SH-SY5Y (cell line): ENCODE measurements at regions not wholly inside any gene's neighbourhood (a gene's known extent, or its start where the extent isn't known, plus 50 kb on each side); places are given as distances from the start of the nearest gene placed in this dataset.

Experiments
- GATA2 ChIP-seq: IDR thresholded peaks from 2 replicates; pipeline ENCODE4 v1.6.1; 2011; ENCODE audit warnings: mild to moderate bottlenecking, low read depth, low read length
- GATA3 ChIP-seq: IDR thresholded peaks from 2 replicates; pipeline ENCODE4 v1.6.1; 2011; ENCODE audit warnings: low read depth, mild to moderate bottlenecking, low read length, moderate library complexity

GRCh38 chr20:48359692-48360341, 468.0 kb downstream of the PREX1 start:
- TF ChIP-seq GATA2 (no peak), GATA3 (no peak)

GRCh38 chr20:48358176-48359054, 469.4 kb downstream of the PREX1 start:
- TF ChIP-seq GATA3 (no peak), GATA2 (no peak)

GRCh38 chr20:48357714-48358113, 470.1 kb downstream of the PREX1 start:
- no peak for TF ChIP-seq GATA2
- no peak for TF ChIP-seq GATA3

- TF ChIP-seq GATA3, result no peak
- no peak for TF ChIP-seq GATA2
These were observed 472.9 kb downstream of the PREX1 start for GRCh38 chr20:48354903-48355302.

GRCh38 chr20:48354320-48354876, 473.4 kb downstream of the PREX1 start:
- TF ChIP-seq GATA2 (no peak), GATA3 (no peak)

GRCh38 chr20:48352628-48353027, 475.2 kb downstream of the PREX1 start:
- TF ChIP-seq GATA3, result no peak
- TF ChIP-seq GATA2, result no peak

GRCh38 chr20:48352042-48352441, 475.8 kb downstream of the PREX1 start:
- no peak for TF ChIP-seq GATA3
- no peak for TF ChIP-seq GATA2

GRCh38 chr20:48350313-48350988, 477.3 kb downstream of the PREX1 start:
- TF ChIP-seq GATA3 (no peak), GATA2 (no peak)

- no peak for TF ChIP-seq GATA2
- TF ChIP-seq GATA3, result no peak
These were observed 478.1 kb downstream of the PREX1 start for GRCh38 chr20:48349656-48350055.

- no peak for TF ChIP-seq GATA3
- TF ChIP-seq GATA2, result no peak
These were observed 479.8 kb downstream of the PREX1 start for GRCh38 chr20:48348022-48348421.

GRCh38 chr20:48342822-48343513, 484.8 kb downstream of the PREX1 start:
- no peak for TF ChIP-seq GATA3
- TF ChIP-seq GATA2, result no peak

GRCh38 chr20:48340883-48341281, 486.9 kb downstream of the PREX1 start:
- no peak for TF ChIP-seq GATA3
- no peak for TF ChIP-seq GATA2

- no peak for TF ChIP-seq GATA3
- no peak for TF ChIP-seq GATA2
These were observed 487.6 kb downstream of the PREX1 start for GRCh38 chr20:48339986-48340882.
